Astrocyte of the spinal cord (primary cell): ENCODE measurements at regions not wholly inside any gene's neighbourhood (a gene's known extent, or its start where the extent isn't known, plus 50 kb on each side); places are given as distances from the start of the nearest gene placed in this dataset.

Experiments
- DNase-seq: peaks from one replicate; pipeline ENCODE4 v3.0.0; 2011; ENCODE audit warnings: low read depth, low spot score
- H3K4me3 ChIP-seq: 2 replicates; pipeline ENCODE4 v1.5.1; 2011; ENCODE audit warnings: low read depth, mild to moderate bottlenecking, low read length, moderate library complexity
- CTCF ChIP-seq: IDR thresholded peaks from 2 replicates; pipeline ENCODE4 v1.5.1; 2012; ENCODE audit warnings: low read depth, mild to moderate bottlenecking, low read length, inconsistent platforms
- in situ Hi-C: cut with HindIII; loops from 2 replicates; pipeline ENCODE4 v1.10.0; 2017; ENCODE audit warnings: low sequenced_read_pairs

GRCh38 chr5:100424017-100424416, 111.2 kb upstream of the FAM174A start:
- H3K4me3 ChIP-seq: no peak overlapping the region
- in situ Hi-C loops: no loop called here
- no peak for TF ChIP-seq CTCF
- DNase-seq: no peak

DNA sequence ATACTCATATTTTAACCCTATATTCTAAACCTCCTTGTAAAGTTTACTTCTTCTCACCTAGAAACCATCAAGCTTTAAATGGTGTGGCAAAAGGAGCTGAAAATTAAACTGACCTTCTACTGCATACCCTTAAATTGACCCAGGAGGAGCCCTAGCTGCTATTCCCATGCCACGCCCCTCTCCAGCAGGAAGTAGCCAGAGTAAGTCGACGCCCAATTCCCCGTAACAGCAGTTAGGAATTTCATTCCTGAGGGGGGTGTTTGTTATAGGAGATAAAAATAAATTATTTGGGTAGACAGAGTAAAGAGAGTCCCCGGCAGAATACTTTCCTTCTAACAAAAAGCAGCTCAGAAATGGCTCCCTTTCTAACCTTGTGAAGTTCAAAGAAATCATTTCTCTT, 111.8 kb upstream of the FAM174A start:
- H3K4me3 ChIP-seq: no peak overlapping the region
- in situ Hi-C loops: no loop called here
- no peak for TF ChIP-seq CTCF
- no peak for DNase-seq

DNA sequence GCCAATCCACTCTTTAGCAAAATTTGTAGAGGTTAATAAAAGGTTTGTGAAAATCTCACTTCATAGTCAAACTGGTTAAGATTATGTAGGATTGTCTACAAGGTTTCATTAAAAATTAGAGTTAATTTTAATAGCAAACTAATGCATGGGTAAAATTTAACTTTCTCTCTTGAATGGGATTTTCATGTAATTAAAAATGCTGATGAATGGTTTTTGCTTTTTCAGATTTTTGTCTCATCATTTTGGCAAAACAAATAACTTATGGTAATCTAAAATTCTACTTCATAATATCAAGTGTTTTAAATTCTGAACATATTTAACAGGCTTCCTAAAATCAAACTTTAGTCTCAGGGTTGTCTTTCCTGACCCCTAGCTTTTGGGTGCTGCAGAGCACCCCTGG, 113.8 kb upstream of the FAM174A start:
- no peak for TF ChIP-seq CTCF
- H3K4me3 ChIP-seq: no peak overlapping the region
- no peak for DNase-seq
- in situ Hi-C loops: no loop called here

- no peak for TF ChIP-seq CTCF
- in situ Hi-C loops: no loop called here
Observed at GRCh38 chr5:100418231-100418630, 116.9 kb upstream of the FAM174A start.

DNA sequence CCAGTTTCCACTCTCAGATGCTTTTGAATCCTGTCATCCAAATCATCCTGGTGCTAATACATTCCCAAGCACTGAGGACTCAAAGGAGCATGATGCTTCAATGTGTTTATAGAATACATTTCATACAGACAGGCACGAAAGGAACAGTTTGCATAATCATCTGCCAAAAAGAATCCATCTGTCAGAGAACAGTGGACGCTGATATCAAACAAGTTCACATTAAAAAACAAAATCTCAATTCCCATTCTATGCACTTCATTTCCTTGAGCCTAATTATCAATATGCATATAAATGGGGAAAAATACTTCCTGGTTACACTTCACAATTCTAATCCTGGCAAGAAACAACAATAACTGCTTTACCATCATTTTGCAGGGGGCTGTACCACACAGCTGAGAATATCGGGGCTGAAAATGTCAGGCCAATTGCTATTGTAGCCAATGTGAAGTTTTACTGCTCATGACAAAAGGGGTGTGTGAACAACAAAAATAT, 125.5 kb upstream of the FAM174A start:
- no peak for DNase-seq
- no peak overlapping the region for H3K4me3 ChIP-seq
- in situ Hi-C loops: no loop called here
- no peak for TF ChIP-seq CTCF

More at GRCh38 chr5:100418231-100418630, 116.9 kb upstream of the FAM174A start:
- no peak for DNase-seq
- H3K4me3 ChIP-seq: no peak overlapping the region

DNA sequence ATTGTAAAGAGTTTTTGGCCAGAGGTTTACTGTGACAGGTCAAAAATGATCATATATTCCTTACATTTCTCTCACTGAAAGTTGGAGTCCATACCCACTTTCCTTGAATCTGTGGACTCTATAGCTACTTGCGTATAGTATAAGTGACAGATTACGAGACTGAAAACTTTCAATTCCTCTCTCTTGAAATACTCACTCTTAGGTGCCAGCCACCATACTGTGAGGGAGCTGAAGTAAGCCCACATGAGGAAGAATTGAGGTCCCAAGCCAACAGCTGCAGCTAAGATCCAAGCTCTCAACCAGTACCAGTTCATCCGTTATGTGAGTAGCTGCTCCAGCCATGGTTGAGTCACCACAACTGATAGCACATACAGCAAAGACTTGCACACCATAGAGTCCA, 128.1 kb upstream of the FAM174A start:
- H3K4me3 ChIP-seq: no peak overlapping the region
- DNase-seq: no peak
- in situ Hi-C loops: no loop called here
- TF ChIP-seq CTCF: no peak

- in situ Hi-C loops: no loop called here
- DNase-seq: peak; percentile 36
- TF ChIP-seq CTCF: no peak
- H3K4me3 ChIP-seq: no peak overlapping the region
Observed at GRCh38 chr5:100406640-100407039, 128.5 kb upstream of the FAM174A start.
